ENCODE measurements at regions not wholly inside any gene's neighbourhood (a gene's known extent, or its start where the extent isn't known, plus 50 kb on each side); places are given as distances from the start of the nearest gene placed in this dataset.

DNA sequence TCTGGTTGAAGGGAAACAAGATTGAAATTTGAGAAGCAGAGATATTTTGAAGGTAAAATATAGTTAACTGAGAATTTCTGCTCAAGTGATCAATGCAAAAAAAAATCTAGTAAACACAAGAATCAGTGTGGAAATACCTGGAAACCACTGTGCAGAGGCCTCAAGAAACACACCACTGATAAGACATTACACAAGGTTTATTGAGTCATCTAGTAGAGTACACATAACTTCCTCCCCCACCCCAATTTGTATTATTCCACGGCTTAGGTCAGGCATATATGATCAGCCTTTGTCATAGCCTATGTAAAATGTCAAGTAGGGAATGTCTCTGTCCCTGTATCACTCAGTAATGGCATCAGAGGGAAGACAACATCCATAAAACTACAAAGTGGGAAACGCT is 447.8 kb upstream of the BCHE start:
- TF ChIP-seq CEBPB (tag; IDR thresholded peaks at IDR 0.05) (peak; percentile 49; the same call in 1 of the 2 replicates), NFE2L1 (tag; IDR thresholded peaks at IDR 0.05; ENCODE audit: borderline replicate concordance, low read depth) (no peak), CEBPG (CRISPR knock-in tag; IDR thresholded peaks at IDR 0.05) (no peak), CEBPG (tag; conservative IDR thresholded peaks at IDR 0.05 in 1 of 2, IDR thresholded peaks at IDR 0.05 in 1 of 2) (peak in 1 of 2 experiments; percentile 53; a peak in 1 of 4 replicates), FOSL1 (tag; conservative IDR thresholded peaks at IDR 0.05) (0 out of 2 replicates have a peak, but pooled peaks have one; percentile 39)
- Histone ChIP-seq H3K4me2 (ENCODE audit: insufficient read depth, low read length) (no peak overlapping the region), H3K9ac (ENCODE audit: insufficient read depth in 1 of 2, low read depth in 2 of 2, low read length in 2 of 2) (no peak overlapping the region), H3K79me2 (ENCODE audit: control insufficient read depth, insufficient read depth, low read length) (no peaks in the 10 kb centered on the region), H3K36me3 (ENCODE audit: control insufficient read depth, insufficient read depth, low read length) (no peaks in the 10 kb centered on the region), H3K9me1 (ENCODE audit: control insufficient read depth, insufficient read depth, low read length) (no peaks in the 10 kb centered on the region), H3K9me3 (replicated peaks; ENCODE audit: control insufficient read depth, insufficient read depth, low read depth, low read length) (no peaks in the 10 kb centered on the region), H3K4me1 (replicated peaks in 1 of 2; ENCODE audit: control insufficient read depth in 2 of 2, insufficient read depth in 2 of 2, low read length in 2 of 2) (no peaks in the 10 kb centered on the region), H3K27me3 (ENCODE audit: control insufficient read depth in 2 of 2, insufficient read depth in 2 of 2, low read length in 2 of 2) (no peaks in the 10 kb centered on the region), H2AFZ (ENCODE audit: low read depth, low read length) (no peak overlapping the region), H3K27ac (ENCODE audit: extremely low read depth, low read depth, low read length) (no peak overlapping the region), H3K4me3 (no peak overlapping the region), H4K20me1 (replicated peaks; ENCODE audit: control insufficient read depth, insufficient read depth, low read length) (no peaks in the 10 kb centered on the region)
- in situ Hi-C loops (cut with MboI) = no loop called here
- DNase-seq (ENCODE audit: extremely low read depth in 1 of 4, low spot score in 3 of 4) (peak in 2 of 4 experiments; percentile 4 to 6), ATAC-seq (no peak), FAIRE-seq (no peak)
- no TSS peak for BruUV-seq (replicated peaks)
- CTCF ChIA-PET (ENCODE audit: low intra/inter-chr PET ratio) = no interaction called here
- 0% methylated on average over 2 of the region's 2 CpGs for WGBS (ENCODE audit: insufficient coverage, low coverage, missing lambda C conversion rate)
- intact Hi-C loops (cut with micrococcal nuclease) = no loop called here
- POLR2A ChIA-PET = no interaction called here

DNA sequence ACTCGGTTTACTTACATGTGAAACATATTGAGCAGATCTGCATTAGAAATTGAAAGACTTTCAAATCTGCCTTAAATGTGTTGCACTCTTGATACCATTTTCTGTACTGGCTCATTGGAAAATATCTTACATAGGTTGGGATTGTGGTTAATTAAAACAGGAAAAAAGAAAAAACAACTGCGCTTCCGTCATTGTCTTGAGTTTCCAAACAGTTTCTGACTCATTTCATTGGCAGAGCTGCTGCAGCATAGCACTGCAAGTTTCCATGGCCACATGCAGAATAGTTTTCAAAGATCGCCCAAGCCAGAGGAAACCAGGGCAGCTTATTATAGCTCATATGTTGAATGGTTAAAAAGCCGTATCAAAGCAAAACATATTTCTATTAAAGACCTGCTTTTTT is 446.6 kb upstream of the BCHE start:
- POLR2A ChIA-PET = no interaction called here
- H3K36me3 ChIP-seq (ENCODE audit: control insufficient read depth, insufficient read depth, low read length) = no peaks in the 10 kb centered on the region
- H3K79me2 ChIP-seq (ENCODE audit: control insufficient read depth, insufficient read depth, low read length) = no peaks in the 10 kb centered on the region
- DNase-seq (ENCODE audit: extremely low read depth in 1 of 4, low spot score in 3 of 4) (no peak), FAIRE-seq (no peak), ATAC-seq (no peak)
- intact Hi-C loops (cut with micrococcal nuclease) = no loop called here
- H3K4me2 ChIP-seq (ENCODE audit: insufficient read depth, low read length) = no peak overlapping the region
- no peak overlapping the region for H2AFZ ChIP-seq (ENCODE audit: low read depth, low read length)
- H3K27me3 ChIP-seq (ENCODE audit: control insufficient read depth in 2 of 2, insufficient read depth in 2 of 2, low read length in 2 of 2) = no peaks in the 10 kb centered on the region
- CTCF ChIA-PET (ENCODE audit: low intra/inter-chr PET ratio) = no interaction called here
- H3K4me1 ChIP-seq (replicated peaks in 1 of 2; ENCODE audit: control insufficient read depth in 2 of 2, insufficient read depth in 2 of 2, low read length in 2 of 2) = no peaks in the 10 kb centered on the region
- in situ Hi-C loops (cut with MboI) = no loop called here
- H3K27ac ChIP-seq (ENCODE audit: extremely low read depth, low read depth, low read length) = no peak overlapping the region
- no peak overlapping the region for H3K9ac ChIP-seq (ENCODE audit: insufficient read depth in 1 of 2, low read depth in 2 of 2, low read length in 2 of 2)
- H4K20me1 ChIP-seq (replicated peaks; ENCODE audit: control insufficient read depth, insufficient read depth, low read length) = no peaks in the 10 kb centered on the region
- no peaks in the 10 kb centered on the region for H3K9me3 ChIP-seq (replicated peaks; ENCODE audit: control insufficient read depth, insufficient read depth, low read depth, low read length)
- no peak overlapping the region for H3K4me3 ChIP-seq
- no TSS peak for BruUV-seq (replicated peaks)
- 29% methylated on average over 5 of the region's 5 CpGs for WGBS (ENCODE audit: insufficient coverage, low coverage, missing lambda C conversion rate)
- H3K9me1 ChIP-seq (ENCODE audit: control insufficient read depth, insufficient read depth, low read length) = no peaks in the 10 kb centered on the region
- TF ChIP-seq NCOA6 (IDR thresholded peaks at IDR 0.05) (no peak), ZFPM2 (CRISPR knock-in tag; IDR thresholded peaks at IDR 0.05) (no peak), ZNF589 (CRISPR knock-in tag; IDR thresholded peaks at IDR 0.05; ENCODE audit: low read depth) (no peak), CREM (IDR thresholded peaks at IDR 0.05; ENCODE audit: low read depth) (no peak), STAT5B (CRISPR knock-in tag; IDR thresholded peaks at IDR 0.05) (no peak), NONO (IDR thresholded peaks at IDR 0.05; ENCODE audit: low read depth in 2 of 2, low read length in 1 of 2) (no peak), NFIX (CRISPR knock-in tag; IDR thresholded peaks at IDR 0.05; ENCODE audit: low read depth) (no peak), E2F3 (CRISPR knock-in tag; IDR thresholded peaks at IDR 0.05) (no peak)
- TF ChIP-seq, protein P1, sequence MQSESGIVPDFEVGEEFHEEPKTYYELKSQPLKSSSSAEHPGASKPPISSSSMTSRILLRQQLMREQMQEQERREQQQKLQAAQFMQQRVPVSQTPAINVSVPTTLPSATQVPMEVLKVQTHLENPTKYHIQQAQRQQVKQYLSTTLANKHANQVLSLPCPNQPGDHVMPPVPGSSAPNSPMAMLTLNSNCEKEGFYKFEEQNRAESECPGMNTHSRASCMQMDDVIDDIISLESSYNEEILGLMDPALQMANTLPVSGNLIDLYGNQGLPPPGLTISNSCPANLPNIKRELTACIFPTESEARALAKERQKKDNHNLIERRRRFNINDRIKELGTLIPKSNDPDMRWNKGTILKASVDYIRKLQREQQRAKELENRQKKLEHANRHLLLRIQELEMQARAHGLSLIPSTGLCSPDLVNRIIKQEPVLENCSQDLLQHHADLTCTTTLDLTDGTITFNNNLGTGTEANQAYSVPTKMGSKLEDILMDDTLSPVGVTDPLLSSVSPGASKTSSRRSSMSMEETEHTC (IDR thresholded peaks at IDR 0.05) = no peak
- TF ChIP-seq, protein P2, sequence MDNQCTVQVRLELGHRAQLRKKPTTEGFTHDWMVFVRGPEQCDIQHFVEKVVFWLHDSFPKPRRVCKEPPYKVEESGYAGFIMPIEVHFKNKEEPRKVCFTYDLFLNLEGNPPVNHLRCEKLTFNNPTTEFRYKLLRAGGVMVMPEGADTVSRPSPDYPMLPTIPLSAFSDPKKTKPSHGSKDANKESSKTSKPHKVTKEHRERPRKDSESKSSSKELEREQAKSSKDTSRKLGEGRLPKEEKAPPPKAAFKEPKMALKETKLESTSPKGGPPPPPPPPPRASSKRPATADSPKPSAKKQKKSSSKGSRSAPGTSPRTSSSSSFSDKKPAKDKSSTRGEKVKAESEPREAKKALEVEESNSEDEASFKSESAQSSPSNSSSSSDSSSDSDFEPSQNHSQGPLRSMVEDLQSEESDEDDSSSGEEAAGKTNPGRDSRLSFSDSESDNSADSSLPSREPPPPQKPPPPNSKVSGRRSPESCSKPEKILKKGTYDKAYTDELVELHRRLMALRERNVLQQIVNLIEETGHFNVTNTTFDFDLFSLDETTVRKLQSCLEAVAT (IDR thresholded peaks at IDR 0.05) = no peak

Data from K562 (cell line).